ENCODE measurements at regions not wholly inside any gene's neighbourhood (a gene's known extent, or its start where the extent isn't known, plus 50 kb on each side); places are given as distances from the start of the nearest gene placed in this dataset.

DNA sequence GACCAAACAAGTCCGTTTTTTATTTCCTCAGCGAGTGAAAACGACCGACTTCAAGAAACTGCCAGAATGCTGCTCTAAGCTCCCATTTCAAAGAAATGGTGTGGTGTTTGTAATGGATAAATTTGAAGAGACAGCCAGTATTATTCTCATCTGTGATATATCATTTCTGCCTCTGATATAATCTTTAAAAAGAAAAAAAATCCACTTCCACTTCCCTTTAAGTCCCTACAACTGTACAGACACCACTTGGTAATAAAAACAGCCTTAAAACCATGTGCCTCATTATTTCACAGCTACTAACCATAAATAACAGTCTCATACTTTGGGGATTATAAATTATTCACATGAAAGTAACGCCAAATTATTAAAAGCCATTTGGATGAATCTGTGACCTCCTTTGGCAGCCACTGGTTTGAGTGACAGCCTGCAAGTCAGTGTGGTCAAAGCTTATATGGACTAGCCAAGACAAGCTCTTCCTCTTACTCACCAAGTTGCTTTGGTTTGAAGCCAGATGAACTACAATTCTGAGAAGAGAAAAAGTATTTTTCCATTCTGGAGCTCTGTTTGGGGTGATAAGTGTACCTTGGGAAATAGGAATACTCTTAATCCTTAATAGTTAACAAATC, 168.0 kb downstream of the SHOX2 start:
- TF ChIP-seq, protein P1, sequence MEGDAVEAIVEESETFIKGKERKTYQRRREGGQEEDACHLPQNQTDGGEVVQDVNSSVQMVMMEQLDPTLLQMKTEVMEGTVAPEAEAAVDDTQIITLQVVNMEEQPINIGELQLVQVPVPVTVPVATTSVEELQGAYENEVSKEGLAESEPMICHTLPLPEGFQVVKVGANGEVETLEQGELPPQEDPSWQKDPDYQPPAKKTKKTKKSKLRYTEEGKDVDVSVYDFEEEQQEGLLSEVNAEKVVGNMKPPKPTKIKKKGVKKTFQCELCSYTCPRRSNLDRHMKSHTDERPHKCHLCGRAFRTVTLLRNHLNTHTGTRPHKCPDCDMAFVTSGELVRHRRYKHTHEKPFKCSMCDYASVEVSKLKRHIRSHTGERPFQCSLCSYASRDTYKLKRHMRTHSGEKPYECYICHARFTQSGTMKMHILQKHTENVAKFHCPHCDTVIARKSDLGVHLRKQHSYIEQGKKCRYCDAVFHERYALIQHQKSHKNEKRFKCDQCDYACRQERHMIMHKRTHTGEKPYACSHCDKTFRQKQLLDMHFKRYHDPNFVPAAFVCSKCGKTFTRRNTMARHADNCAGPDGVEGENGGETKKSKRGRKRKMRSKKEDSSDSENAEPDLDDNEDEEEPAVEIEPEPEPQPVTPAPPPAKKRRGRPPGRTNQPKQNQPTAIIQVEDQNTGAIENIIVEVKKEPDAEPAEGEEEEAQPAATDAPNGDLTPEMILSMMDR (conservative IDR thresholded peaks at IDR 0.05 in 1 of 2, IDR thresholded peaks at IDR 0.05 in 1 of 2; ENCODE audit: extremely low read depth in 1 of 2, insufficient read depth in 1 of 2, low read depth in 1 of 2, low read length in 2 of 2): no peak
- no peak for TF ChIP-seq EZH2 (IDR thresholded peaks at IDR 0.05; ENCODE audit: borderline replicate concordance, low read length)

Measured in mammary epithelial cell (primary cell).